ENCODE measurements at regions not wholly inside any gene's neighbourhood (a gene's known extent, or its start where the extent isn't known, plus 50 kb on each side); places are given as distances from the start of the nearest gene placed in this dataset.

- H3K27me3 ChIP-seq (ENCODE audit: insufficient read depth, low read length), result no peaks in the 10 kb centered on the region
- H3K4me1 ChIP-seq (ENCODE audit: insufficient read depth, low read length), result peaks cover 16% of the 10 kb centered on the region
- no peak overlapping the region for H3K27ac ChIP-seq (ENCODE audit: low read depth, low read length)
- no peaks in the 10 kb centered on the region for H3K36me3 ChIP-seq (ENCODE audit: insufficient read depth, low read length)
- H3K4me3 ChIP-seq (ENCODE audit: low read length), result no peak overlapping the region
- no peaks in the 10 kb centered on the region for H3K9me3 ChIP-seq (ENCODE audit: insufficient read depth, low read depth, low read length)
- 58% methylated on average over 7 of the region's 7 CpGs for WGBS
- no peak overlapping the region for H3K9ac ChIP-seq (ENCODE audit: low read depth, low read length)
These were observed 94.4 kb upstream of the RBBP8 start for GRCh38 chr18:22838639-22839277.

GRCh38 chr18:22839340-22839821 lies 93.7 kb upstream of the RBBP8 start:
- no peaks in the 10 kb centered on the region for H3K9me3 ChIP-seq (ENCODE audit: insufficient read depth, low read depth, low read length)
- no peak overlapping the region for H3K9ac ChIP-seq (ENCODE audit: low read depth, low read length)
- H3K27ac ChIP-seq (ENCODE audit: low read depth, low read length), result no peak overlapping the region
- no peaks in the 10 kb centered on the region for H3K36me3 ChIP-seq (ENCODE audit: insufficient read depth, low read length)
- peaks cover 16% of the 10 kb centered on the region for H3K4me1 ChIP-seq (ENCODE audit: insufficient read depth, low read length)
- 71% methylated on average over 2 of the region's 2 CpGs for WGBS
- no peak overlapping the region for H3K4me3 ChIP-seq (ENCODE audit: low read length)
- no peaks in the 10 kb centered on the region for H3K27me3 ChIP-seq (ENCODE audit: insufficient read depth, low read length)

GRCh38 chr18:22840606-22841144 lies 92.5 kb upstream of the RBBP8 start:
- peaks cover 16% of the 10 kb centered on the region for H3K4me1 ChIP-seq (ENCODE audit: insufficient read depth, low read length)
- no peak overlapping the region for H3K27ac ChIP-seq (ENCODE audit: low read depth, low read length)
- no peaks in the 10 kb centered on the region for H3K27me3 ChIP-seq (ENCODE audit: insufficient read depth, low read length)
- no peaks in the 10 kb centered on the region for H3K9me3 ChIP-seq (ENCODE audit: insufficient read depth, low read depth, low read length)
- 90% methylated on average over 3 of the region's 3 CpGs for WGBS
- no peak overlapping the region for H3K9ac ChIP-seq (ENCODE audit: low read depth, low read length)
- H3K36me3 ChIP-seq (ENCODE audit: insufficient read depth, low read length), result no peaks in the 10 kb centered on the region
- no peak overlapping the region for H3K4me3 ChIP-seq (ENCODE audit: low read length)

- H3K27me3 ChIP-seq (ENCODE audit: insufficient read depth, low read length), result no peaks in the 10 kb centered on the region
- H3K36me3 ChIP-seq (ENCODE audit: insufficient read depth, low read length), result no peaks in the 10 kb centered on the region
- H3K4me3 ChIP-seq (ENCODE audit: low read length), result no peak overlapping the region
- no peaks in the 10 kb centered on the region for H3K9me3 ChIP-seq (ENCODE audit: insufficient read depth, low read depth, low read length)
- H3K4me1 ChIP-seq (ENCODE audit: insufficient read depth, low read length), result peaks cover 18% of the 10 kb centered on the region
- 97% methylated on average over 2 of the region's 2 CpGs for WGBS
- no peak overlapping the region for H3K27ac ChIP-seq (ENCODE audit: low read depth, low read length)
- H3K9ac ChIP-seq (ENCODE audit: low read depth, low read length), result no peak overlapping the region
These were observed 91.3 kb upstream of the RBBP8 start for GRCh38 chr18:22841840-22842239.

- H3K27me3 ChIP-seq (ENCODE audit: insufficient read depth, low read length), result no peaks in the 10 kb centered on the region
- WGBS, result 100% methylated on average over 1 of the region's 2 CpGs
- H3K4me1 ChIP-seq (ENCODE audit: insufficient read depth, low read length), result peaks cover 19% of the 10 kb centered on the region
- no peaks in the 10 kb centered on the region for H3K36me3 ChIP-seq (ENCODE audit: insufficient read depth, low read length)
- H3K4me3 ChIP-seq (ENCODE audit: low read length), result no peak overlapping the region
- no peaks in the 10 kb centered on the region for H3K9me3 ChIP-seq (ENCODE audit: insufficient read depth, low read depth, low read length)
- H3K27ac ChIP-seq (ENCODE audit: low read depth, low read length), result no peak overlapping the region
- H3K9ac ChIP-seq (ENCODE audit: low read depth, low read length), result no peak overlapping the region
These were observed 88.9 kb upstream of the RBBP8 start for GRCh38 chr18:22844190-22844589.

GRCh38 chr18:22844628-22845027 lies 88.5 kb upstream of the RBBP8 start:
- H3K36me3 ChIP-seq (ENCODE audit: insufficient read depth, low read length), result no peaks in the 10 kb centered on the region
- WGBS, result 96% methylated on average over 2 of the region's 2 CpGs
- no peaks in the 10 kb centered on the region for H3K27me3 ChIP-seq (ENCODE audit: insufficient read depth, low read length)
- peaks cover 15% of the 10 kb centered on the region for H3K4me1 ChIP-seq (ENCODE audit: insufficient read depth, low read length)
- H3K9me3 ChIP-seq (ENCODE audit: insufficient read depth, low read depth, low read length), result no peaks in the 10 kb centered on the region
- no peak overlapping the region for H3K4me3 ChIP-seq (ENCODE audit: low read length)
- no peak overlapping the region for H3K27ac ChIP-seq (ENCODE audit: low read depth, low read length)
- no peak overlapping the region for H3K9ac ChIP-seq (ENCODE audit: low read depth, low read length)

GRCh38 chr18:22846088-22846683 lies 86.9 kb upstream of the RBBP8 start:
- Histone ChIP-seq H3K9ac (ENCODE audit: low read depth, low read length) (no peak overlapping the region), H3K27me3 (ENCODE audit: insufficient read depth, low read length) (no peaks in the 10 kb centered on the region), H3K4me1 (ENCODE audit: insufficient read depth, low read length) (peaks cover 15% of the 10 kb centered on the region), H3K27ac (ENCODE audit: low read depth, low read length) (no peak overlapping the region), H3K9me3 (ENCODE audit: insufficient read depth, low read depth, low read length) (no peaks in the 10 kb centered on the region), H3K4me3 (ENCODE audit: low read length) (no peak overlapping the region), H3K36me3 (ENCODE audit: insufficient read depth, low read length) (no peaks in the 10 kb centered on the region)
- 83% methylated on average over 6 of the region's 6 CpGs for WGBS

- Histone ChIP-seq H3K36me3 (ENCODE audit: insufficient read depth, low read length) (no peaks in the 10 kb centered on the region), H3K9ac (ENCODE audit: low read depth, low read length) (no peak overlapping the region), H3K4me1 (ENCODE audit: insufficient read depth, low read length) (peaks cover 15% of the 10 kb centered on the region), H3K27me3 (ENCODE audit: insufficient read depth, low read length) (no peaks in the 10 kb centered on the region), H3K4me3 (ENCODE audit: low read length) (no peak overlapping the region), H3K9me3 (ENCODE audit: insufficient read depth, low read depth, low read length) (no peaks in the 10 kb centered on the region), H3K27ac (ENCODE audit: low read depth, low read length) (no peak overlapping the region)
These were observed 86.4 kb upstream of the RBBP8 start for GRCh38 chr18:22846697-22847096.

GRCh38 chr18:22847392-22847791 lies 85.7 kb upstream of the RBBP8 start:
- Histone ChIP-seq H3K4me1 (ENCODE audit: insufficient read depth, low read length) (peaks cover 15% of the 10 kb centered on the region), H3K9me3 (ENCODE audit: insufficient read depth, low read depth, low read length) (no peaks in the 10 kb centered on the region), H3K27me3 (ENCODE audit: insufficient read depth, low read length) (no peaks in the 10 kb centered on the region), H3K9ac (ENCODE audit: low read depth, low read length) (peak overlapping the region; percentile 41; the same call in 1 of the 2 replicates), H3K4me3 (ENCODE audit: low read length) (no peak overlapping the region), H3K27ac (ENCODE audit: low read depth, low read length) (no peak overlapping the region), H3K36me3 (ENCODE audit: insufficient read depth, low read length) (no peaks in the 10 kb centered on the region)

- H3K27me3 ChIP-seq (ENCODE audit: insufficient read depth, low read length), result no peaks in the 10 kb centered on the region
- no peak overlapping the region for H3K27ac ChIP-seq (ENCODE audit: low read depth, low read length)
- H3K4me3 ChIP-seq (ENCODE audit: low read length), result no peak overlapping the region
- 0% methylated on average over 1 of the region's 1 CpG for WGBS
- H3K9me3 ChIP-seq (ENCODE audit: insufficient read depth, low read depth, low read length), result no peaks in the 10 kb centered on the region
- H3K36me3 ChIP-seq (ENCODE audit: insufficient read depth, low read length), result no peaks in the 10 kb centered on the region
- peaks cover 15% of the 10 kb centered on the region for H3K4me1 ChIP-seq (ENCODE audit: insufficient read depth, low read length)
- no peak overlapping the region for H3K9ac ChIP-seq (ENCODE audit: low read depth, low read length)
These were observed 85.2 kb upstream of the RBBP8 start for GRCh38 chr18:22847867-22848451.

- H3K36me3 ChIP-seq (ENCODE audit: insufficient read depth, low read length), result no peaks in the 10 kb centered on the region
- no CpG with 5 or more reads among the region's 1 CpG for WGBS
- H3K9me3 ChIP-seq (ENCODE audit: insufficient read depth, low read depth, low read length), result no peaks in the 10 kb centered on the region
- peaks cover 15% of the 10 kb centered on the region for H3K4me1 ChIP-seq (ENCODE audit: insufficient read depth, low read length)
- H3K9ac ChIP-seq (ENCODE audit: low read depth, low read length), result no peak overlapping the region
- H3K27me3 ChIP-seq (ENCODE audit: insufficient read depth, low read length), result no peaks in the 10 kb centered on the region
- H3K4me3 ChIP-seq (ENCODE audit: low read length), result no peak overlapping the region
- no peak overlapping the region for H3K27ac ChIP-seq (ENCODE audit: low read depth, low read length)
These were observed 84.5 kb upstream of the RBBP8 start for GRCh38 chr18:22848615-22849014.
